Cardiac fibroblast (primary cell): ENCODE measurements at regions not wholly inside any gene's neighbourhood (a gene's known extent, or its start where the extent isn't known, plus 50 kb on each side); places are given as distances from the start of the nearest gene placed in this dataset.

Source experiments
- DNase-seq, 2 donors: peaks; one replicate each; pipeline versions ENCODE4 v3.0.0 to v3.0.0-alpha.2; 2010; ENCODE audit warnings: low read depth in 2 of 2
- H3K4me3 ChIP-seq, 2 donors: replicated peaks in 1 of 2; 1 replicate in 1 of 2; 2 replicates in 1 of 2; pipeline ENCODE4 v1.5.1; 2011; ENCODE audit warnings: low read depth in 2 of 2, low read length in 2 of 2, mild to moderate bottlenecking in 2 of 2, moderate library complexity in 1 of 2
- CTCF ChIP-seq: IDR thresholded peaks from one replicate; pipeline ENCODE4 v1.5.1; 2011; ENCODE audit warnings: low read depth, mild to moderate bottlenecking, low read length, inconsistent platforms

GRCh38 chr13:67964091-67964490 lies 734.0 kb upstream of the PCDH9 start:
- TF ChIP-seq CTCF = no peak
- H3K4me3 ChIP-seq = no peak overlapping the region
- no peak for DNase-seq

GRCh38 chr13:67961331-67961730 lies 731.2 kb upstream of the PCDH9 start:
- TF ChIP-seq CTCF = no peak
- no peak overlapping the region for H3K4me3 ChIP-seq
- DNase-seq = no peak

- no peak overlapping the region for H3K4me3 ChIP-seq
- no peak for DNase-seq
- no peak for TF ChIP-seq CTCF
These were observed 721.3 kb upstream of the PCDH9 start for GRCh38 chr13:67951431-67951830.

GRCh38 chr13:67950603-67951002 lies 720.5 kb upstream of the PCDH9 start:
- TF ChIP-seq CTCF = no peak
- no peak for DNase-seq
- no peak overlapping the region for H3K4me3 ChIP-seq

- no peak for TF ChIP-seq CTCF
- no peak for DNase-seq
- no peak overlapping the region for H3K4me3 ChIP-seq
These were observed 716.0 kb upstream of the PCDH9 start for GRCh38 chr13:67946131-67946530.

GRCh38 chr13:67943116-67943515 lies 713.0 kb upstream of the PCDH9 start:
- TF ChIP-seq CTCF = no peak
- H3K4me3 ChIP-seq = no peak overlapping the region
- DNase-seq = no peak

GRCh38 chr13:67935626-67936025 lies 705.5 kb upstream of the PCDH9 start:
- no peak for TF ChIP-seq CTCF
- no peak for DNase-seq
- H3K4me3 ChIP-seq = no peak overlapping the region
